Caco-2 (cell line): ENCODE measurements at regions not wholly inside any gene's neighbourhood (a gene's known extent, or its start where the extent isn't known, plus 50 kb on each side); places are given as distances from the start of the nearest gene placed in this dataset.

Experiments used
- BruUV-seq: library from RNA; stranded (reverse); fragments of 400-500 nt; replicated peaks from 2 replicates; lab custom pipeline; 2021; lab: Mats Ljungman, UMichigan
- CTCF ChIA-PET: fragments of 300-600 bp; sonication (Branson Sonifier 250); formaldehyde crosslinking; loops from one replicate; lab custom pipeline; 2022; ENCODE audit warnings: antibody characterized with exemption; lab: Charles Lee
- POLR2A ChIA-PET: fragments of 300-600 bp; sonication (Branson Sonifier 250); formaldehyde crosslinking; loops from one replicate; lab custom pipeline; 2022; ENCODE audit warnings: antibody characterized with exemption; lab: Charles Lee
- DNase-seq, 2 experiments: peaks; one replicate each; pipeline versions ENCODE4 v3.0.0 to v3.0.0-alpha.2; 2020 to 2022
- H3K27me3 ChIP-seq: replicated peaks from 2 replicates; pipeline ENCODE4 v1.6.0; 2011; ENCODE audit warnings: low read length; ENCODE audit not compliant: control insufficient read depth, insufficient read depth
- H3K36me3 ChIP-seq: 2 replicates; pipeline ENCODE4 v1.5.1; 2011; ENCODE audit warnings: low read length; ENCODE audit not compliant: control insufficient read depth, insufficient read depth
- H3K4me1 ChIP-seq: fragments of 250-450 bp; sonication (Bioruptor Pico); 2 replicates; pipeline ENCODE4 v1.5.1; 2020; ENCODE audit warnings: mild to moderate bottlenecking
- H3K4me3 ChIP-seq: 2 replicates; pipeline ENCODE4 v1.5.1; 2011; ENCODE audit warnings: low read depth, mild to moderate bottlenecking, control low read depth, low read length
- H3K9me3 ChIP-seq: fragments of 250-450 bp; sonication (Bioruptor Pico); 2 replicates; pipeline ENCODE4 v1.5.1; 2020; ENCODE audit warnings: mild to moderate bottlenecking, moderate library complexity
- H3K27ac Mint-ChIP-seq: one replicate; pipeline ENCODE4 v1.8.0; 2022; ENCODE audit warnings: mixed read lengths; ENCODE audit not compliant: unreplicated experiment
- H3K27me3 Mint-ChIP-seq: one replicate; pipeline ENCODE4 v1.8.0; 2022; ENCODE audit warnings: mixed read lengths; ENCODE audit not compliant: insufficient read depth, unreplicated experiment
- H3K36me3 Mint-ChIP-seq: one replicate; pipeline ENCODE4 v1.8.0; 2022; ENCODE audit warnings: mild to moderate bottlenecking, mixed read lengths; ENCODE audit not compliant: insufficient read depth, unreplicated experiment
- H3K4me1 Mint-ChIP-seq: one replicate; pipeline ENCODE4 v1.8.0; 2022; ENCODE audit warnings: low read depth, mixed read lengths; ENCODE audit not compliant: unreplicated experiment
- H3K4me3 Mint-ChIP-seq: one replicate; pipeline ENCODE4 v1.8.0; 2022; ENCODE audit warnings: mild to moderate bottlenecking, moderate library complexity, mixed read lengths; ENCODE audit not compliant: unreplicated experiment
- H3K9me3 Mint-ChIP-seq: one replicate; pipeline ENCODE4 v1.8.0; 2022; ENCODE audit warnings: mixed read lengths; ENCODE audit not compliant: unreplicated experiment
- CTCF ChIP-seq, 2 experiments: fragments of 200-600 bp in 1 of 2; IDR thresholded peaks; 1 replicate in 1 of 2; 2 replicates in 1 of 2; pipeline versions ENCODE4 v1.5.1 to v1.8.0; 2011 to 2022; ENCODE audit warnings: antibody characterized with exemption in 1 of 2, control low read depth in 1 of 2, inconsistent platforms in 1 of 2, low read depth in 1 of 2, low read length in 1 of 2, mild to moderate bottlenecking in 1 of 2, moderate library complexity in 1 of 2; ENCODE audit not compliant: insufficient read depth in 1 of 2, severe bottlenecking in 1 of 2, unreplicated experiment in 1 of 2
- intact Hi-C: fragments of 100-400 bp; cut with micrococcal nuclease; formaldehyde crosslinking; loops from one replicate; pipeline ENCODE4 v1.10.0; 2022; ENCODE audit not compliant: unreplicated experiment

- DNase-seq = peak; percentile 60 to 64
- no TSS peak for BruUV-seq
- POLR2A ChIA-PET = interaction anchor here (0.8 to 1.2 kb wide), 3 partner anchors 52 to 190 kb away, joined by 3 to 4 read pairs (median 4); partner anchors contain the start of gene TENT5A
Measured at GRCh38 chr6:81562169-81562568, 190.3 kb downstream of the TENT5A start.

GRCh38 chr6:81561731-81562130 lies 190.8 kb downstream of the TENT5A start:
- Mint-ChIP-seq H3K27me3 (no peaks in the 10 kb centered on the region), H3K36me3 (no peaks in the 10 kb centered on the region), H3K4me1 (peaks cover 8% of the 10 kb centered on the region), H3K27ac (peak overlapping the region; percentile 51), H3K4me3 (peak overlapping the region; percentile 59), H3K9me3 (no peaks in the 10 kb centered on the region)
- H3K27me3 ChIP-seq = no peaks in the 10 kb centered on the region
- peaks cover 61% of the 10 kb centered on the region for H3K4me1 ChIP-seq
- no peaks in the 10 kb centered on the region for H3K9me3 ChIP-seq
- CTCF ChIA-PET = interaction anchor here (0.9 kb wide), 1 partner anchor 192 kb away, joined by 3 read pairs; no protein-coding TSS in a partner anchor
- intact Hi-C loops = loop anchor here (1.0 to 5.0 kb wide), 6 partner anchors 53 to 686 kb away; partner anchors contain the start of genes IBTK and TENT5A
- no peak overlapping the region; the same call in 1 of the 2 replicates for H3K4me3 ChIP-seq
- no TSS peak for BruUV-seq
- POLR2A ChIA-PET = interaction anchor here (1.2 kb wide), 2 partner anchors 53 to 191 kb away, joined by 4 read pairs; partner anchors contain the start of gene TENT5A
- no peak for DNase-seq
- H3K36me3 ChIP-seq = no peaks in the 10 kb centered on the region
- no peak for TF ChIP-seq CTCF (IDR thresholded peaks at IDR 0.05; ENCODE audit: insufficient read depth in 1 of 2, low read depth in 1 of 2, low read length in 1 of 2, severe bottlenecking in 1 of 2, unreplicated experiment in 1 of 2)

More at GRCh38 chr6:81562169-81562568, 190.3 kb downstream of the TENT5A start:
- intact Hi-C loops = loop anchor here (1.0 to 5.0 kb wide), 3 partner anchors 71 to 685 kb away; partner anchors contain the start of gene IBTK
- Histone ChIP-seq H3K4me3 (no peak overlapping the region), H3K4me1 (peaks cover 57% of the 10 kb centered on the region), H3K36me3 (no peaks in the 10 kb centered on the region), H3K27me3 (no peaks in the 10 kb centered on the region), H3K9me3 (no peaks in the 10 kb centered on the region)
- Mint-ChIP-seq H3K27me3 (no peaks in the 10 kb centered on the region), H3K4me1 (peaks cover 8% of the 10 kb centered on the region), H3K4me3 (peak overlapping the region; percentile 59), H3K9me3 (no peaks in the 10 kb centered on the region), H3K27ac (peak overlapping the region; percentile 51), H3K36me3 (no peaks in the 10 kb centered on the region)
- TF ChIP-seq CTCF (IDR thresholded peaks at IDR 0.05; ENCODE audit: insufficient read depth in 1 of 2, low read depth in 1 of 2, low read length in 1 of 2, severe bottlenecking in 1 of 2, unreplicated experiment in 1 of 2) = no peak
- CTCF ChIA-PET = interaction anchor here (0.9 kb wide), 1 partner anchor 192 kb away, joined by 3 read pairs; no protein-coding TSS in a partner anchor

GRCh38 chr6:81561071-81561564 lies 191.4 kb downstream of the TENT5A start:
- no peak overlapping the region for H3K4me3 ChIP-seq
- H3K36me3 ChIP-seq = no peaks in the 10 kb centered on the region
- no peaks in the 10 kb centered on the region for H3K36me3 Mint-ChIP-seq
- BruUV-seq = no TSS peak
- H3K4me3 Mint-ChIP-seq = peak overlapping the region; percentile 59
- no peak for TF ChIP-seq CTCF (IDR thresholded peaks at IDR 0.05; ENCODE audit: insufficient read depth in 1 of 2, low read depth in 1 of 2, low read length in 1 of 2, severe bottlenecking in 1 of 2, unreplicated experiment in 1 of 2)
- ChIA-PET CTCF (no interaction called here), POLR2A (interaction anchor here (0.6 to 1.2 kb wide), 2 partner anchors 17 to 192 kb away, joined by 4 to 7 read pairs; partner anchors contain the start of gene TENT5A)
- no peaks in the 10 kb centered on the region for H3K27me3 ChIP-seq
- no peaks in the 10 kb centered on the region for H3K9me3 ChIP-seq
- peak; percentile 53 to 69 for DNase-seq
- peaks cover 8% of the 10 kb centered on the region for H3K4me1 Mint-ChIP-seq
- no peaks in the 10 kb centered on the region for H3K9me3 Mint-ChIP-seq
- no peaks in the 10 kb centered on the region for H3K27me3 Mint-ChIP-seq
- intact Hi-C loops = loop anchor here (1.0 to 5.0 kb wide), 5 partner anchors 54 to 686 kb away; partner anchors contain the start of genes IBTK and TENT5A
- peak overlapping the region; percentile 18 for H3K27ac Mint-ChIP-seq
- peaks cover 67% of the 10 kb centered on the region for H3K4me1 ChIP-seq
